ENCODE measurements at regions not wholly inside any gene's neighbourhood (a gene's known extent, or its start where the extent isn't known, plus 50 kb on each side); places are given as distances from the start of the nearest gene placed in this dataset.
"Not testable (repeated sequence)": the region's sequence is repeated elsewhere in the genome, so short reads cannot be mapped to it uniquely, and the experiment has no call there.

DNA sequence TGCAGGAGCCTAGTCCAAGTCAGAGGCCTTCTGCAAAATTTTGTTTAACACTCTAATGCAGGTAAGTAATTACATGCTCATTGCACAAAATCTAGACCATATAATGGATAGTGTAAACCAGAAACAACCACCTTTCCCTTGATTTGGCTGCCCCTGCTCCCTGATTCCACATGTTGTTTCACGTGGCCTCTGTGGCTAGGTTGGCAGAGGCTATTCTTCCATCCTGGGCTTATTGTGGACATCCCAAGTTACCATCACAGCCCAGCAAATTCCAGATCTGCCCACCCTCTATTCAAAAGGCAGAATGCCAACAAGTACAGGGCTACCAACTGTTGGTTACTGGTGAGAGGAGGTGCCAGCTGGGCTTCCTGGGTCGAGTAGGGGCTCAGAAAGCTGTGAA lies 794.5 kb upstream of the GRM7 start:
- intact Hi-C loops (cut with DNase I) = no loop called here
- whole genome bisulfite sequencing, 2 donors = 55 to 69% methylated on average over 2 of the region's 2 CpGs
- ATAC-seq = no peak
- TF ChIP-seq, protein P1, sequence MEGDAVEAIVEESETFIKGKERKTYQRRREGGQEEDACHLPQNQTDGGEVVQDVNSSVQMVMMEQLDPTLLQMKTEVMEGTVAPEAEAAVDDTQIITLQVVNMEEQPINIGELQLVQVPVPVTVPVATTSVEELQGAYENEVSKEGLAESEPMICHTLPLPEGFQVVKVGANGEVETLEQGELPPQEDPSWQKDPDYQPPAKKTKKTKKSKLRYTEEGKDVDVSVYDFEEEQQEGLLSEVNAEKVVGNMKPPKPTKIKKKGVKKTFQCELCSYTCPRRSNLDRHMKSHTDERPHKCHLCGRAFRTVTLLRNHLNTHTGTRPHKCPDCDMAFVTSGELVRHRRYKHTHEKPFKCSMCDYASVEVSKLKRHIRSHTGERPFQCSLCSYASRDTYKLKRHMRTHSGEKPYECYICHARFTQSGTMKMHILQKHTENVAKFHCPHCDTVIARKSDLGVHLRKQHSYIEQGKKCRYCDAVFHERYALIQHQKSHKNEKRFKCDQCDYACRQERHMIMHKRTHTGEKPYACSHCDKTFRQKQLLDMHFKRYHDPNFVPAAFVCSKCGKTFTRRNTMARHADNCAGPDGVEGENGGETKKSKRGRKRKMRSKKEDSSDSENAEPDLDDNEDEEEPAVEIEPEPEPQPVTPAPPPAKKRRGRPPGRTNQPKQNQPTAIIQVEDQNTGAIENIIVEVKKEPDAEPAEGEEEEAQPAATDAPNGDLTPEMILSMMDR (IDR thresholded peaks at IDR 0.05) = no peak
- no peaks in the 10 kb centered on the region for H3K36me3 ChIP-seq
- DNase-seq = no peak
- H3K4me1 ChIP-seq = no peaks in the 10 kb centered on the region
- H3K4me3 ChIP-seq = no peak overlapping the region
- no peaks in the 10 kb centered on the region for H3K9me3 ChIP-seq
- no peak overlapping the region for H3K27ac ChIP-seq
- H3K27me3 ChIP-seq = no peaks in the 10 kb centered on the region

DNA sequence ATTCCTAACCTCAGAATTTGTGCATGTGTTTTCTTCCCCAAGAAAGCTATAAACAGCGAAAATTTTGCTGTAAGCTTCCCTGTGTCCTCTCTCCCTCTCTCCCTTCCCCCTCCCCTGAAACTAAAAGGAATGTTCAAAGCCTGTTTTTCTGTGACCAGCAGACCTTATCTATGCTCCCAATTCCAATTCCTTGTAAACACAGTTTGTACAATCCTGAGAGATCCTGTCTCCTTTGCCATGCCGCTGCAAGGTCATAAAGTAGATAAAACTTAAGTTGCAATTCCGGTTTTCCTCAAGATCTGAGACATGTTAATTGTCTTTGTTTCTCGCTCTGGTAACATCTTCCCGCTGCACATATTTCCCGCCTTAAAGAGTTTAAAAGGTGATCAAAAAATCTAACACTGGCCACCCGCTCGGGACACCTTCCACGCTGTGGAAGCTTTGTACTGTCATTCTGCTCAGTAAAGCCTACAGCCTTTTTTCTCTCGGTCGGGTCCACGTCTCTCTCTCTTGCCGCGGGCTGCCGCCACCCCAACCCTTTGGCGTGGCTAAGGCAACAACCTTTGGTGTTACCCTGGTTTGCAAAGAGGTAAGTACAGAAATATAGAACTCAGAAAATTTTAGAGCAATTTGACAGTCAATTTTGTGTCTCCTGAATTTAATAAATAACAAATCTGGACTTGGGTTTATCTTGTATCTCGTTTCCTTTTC lies 793.9 kb upstream of the GRM7 start:
- intact Hi-C loops (cut with DNase I); H3K4me1 ChIP-seq; H3K9me3 ChIP-seq; H3K27me3 ChIP-seq; H3K4me3 ChIP-seq; DNase-seq; H3K36me3 ChIP-seq; ATAC-seq; H3K27ac ChIP-seq: not testable (repeated sequence)
- WGBS, 2 donors = 60 to 62% methylated on average over 17 of the region's 17 CpGs

DNA sequence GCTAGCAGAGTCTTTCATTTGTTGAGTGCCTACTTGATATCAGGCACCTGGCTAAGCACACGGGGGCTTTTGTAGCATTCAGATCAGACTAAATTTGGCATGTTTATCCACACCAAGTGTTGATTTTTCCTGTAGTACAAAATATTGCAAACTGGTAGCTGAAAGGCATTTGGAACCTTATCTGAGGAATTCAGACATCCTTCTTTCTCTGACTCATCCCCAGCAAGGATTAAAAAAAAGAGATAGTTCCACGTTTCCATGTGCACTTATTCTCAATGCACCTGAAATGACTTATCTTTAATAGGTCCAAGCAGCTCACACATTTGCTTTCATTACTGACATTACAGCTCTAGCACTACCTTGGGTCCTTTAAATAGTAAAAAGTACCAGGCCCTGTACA lies 786.0 kb upstream of the GRM7 start:
- Histone ChIP-seq H3K9me3 (peaks cover 0 to 6% (median 0%) of the 10 kb centered on the region in 11 donors), H3K36me3 (no peaks in the 10 kb centered on the region), H3K27ac (no peak overlapping the region), H3K27me3 (no peaks in the 10 kb centered on the region), H3K4me3 (no peak overlapping the region), H3K4me1 (no peaks in the 10 kb centered on the region)
- TF ChIP-seq, protein P1 (IDR thresholded peaks at IDR 0.05) = no peak
- WGBS, 2 donors = 16 to 29% methylated on average over 2 of the region's 2 CpGs
- DNase-seq = no peak
- intact Hi-C loops (cut with DNase I) = no loop called here
- ATAC-seq = no peak

DNA sequence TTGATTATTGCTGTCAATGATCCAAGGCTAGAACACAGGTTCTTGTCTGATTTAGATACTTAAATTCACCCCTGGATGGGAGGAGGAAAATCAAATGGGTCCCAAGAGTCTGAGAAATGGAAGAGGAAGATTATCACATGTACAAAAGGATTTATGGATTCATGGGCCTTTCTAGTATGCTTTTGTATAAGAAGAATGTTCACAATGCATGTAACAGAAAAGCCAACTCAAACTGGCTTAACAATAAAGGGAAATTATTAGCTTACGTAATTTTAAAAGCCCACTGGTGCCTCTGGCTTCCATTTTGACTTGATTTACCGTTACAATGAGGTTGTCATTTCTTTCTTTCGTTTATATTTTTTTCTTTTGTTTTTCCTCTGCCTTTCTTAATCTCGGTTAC lies 782.5 kb upstream of the GRM7 start:
- TF ChIP-seq, protein P1 (IDR thresholded peaks at IDR 0.05) = no peak
- H3K4me1 ChIP-seq = no peaks in the 10 kb centered on the region
- DNase-seq (no peak), ATAC-seq (no peak)
- H3K36me3 ChIP-seq = no peaks in the 10 kb centered on the region
- intact Hi-C loops (cut with DNase I) = no loop called here
- H3K27me3 ChIP-seq = no peaks in the 10 kb centered on the region
- H3K4me3 ChIP-seq = no peak overlapping the region
- no peak overlapping the region for H3K27ac ChIP-seq
- H3K9me3 ChIP-seq = peaks cover 0 to 6% (median 0%) of the 10 kb centered on the region in 11 donors
- WGBS, 2 donors = 42 to 85% methylated on average over 4 of the region's 4 CpGs

DNA sequence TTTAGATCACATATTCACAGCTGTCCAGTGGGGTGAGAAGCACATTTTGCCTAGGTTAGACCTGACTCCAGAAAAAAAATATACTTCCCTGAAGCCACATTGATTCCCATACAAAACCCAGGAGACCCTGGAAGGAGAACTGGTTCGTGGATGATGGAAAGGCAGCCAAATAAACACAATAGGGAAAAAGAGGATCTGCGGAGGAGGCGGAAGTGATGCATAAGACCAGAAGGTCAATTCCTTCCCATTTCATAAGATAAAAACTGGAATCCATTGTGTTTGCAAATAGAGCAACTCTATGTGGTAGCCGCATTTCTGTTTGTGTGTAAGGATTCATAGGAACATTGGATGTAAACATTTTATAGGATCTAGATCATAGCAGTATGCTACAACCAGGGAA lies 781.9 kb upstream of the GRM7 start:
- TF ChIP-seq, protein P1 (IDR thresholded peaks at IDR 0.05) = no peak
- no peak for ATAC-seq
- no peak overlapping the region for H3K27ac ChIP-seq
- no peaks in the 10 kb centered on the region for H3K36me3 ChIP-seq
- WGBS, 2 donors = 62 to 76% methylated on average over 4 of the region's 4 CpGs
- peaks cover 0 to 4% (median 0%) of the 10 kb centered on the region in 11 donors for H3K9me3 ChIP-seq
- no peak overlapping the region for H3K4me3 ChIP-seq
- no peaks in the 10 kb centered on the region for H3K4me1 ChIP-seq
- intact Hi-C loops (cut with DNase I) = no loop called here
- H3K27me3 ChIP-seq = no peaks in the 10 kb centered on the region
- DNase-seq = no peak

All from heart right ventricle (tissue), 16 donors.